ENCODE measurements at regions not wholly inside any gene's neighbourhood (a gene's known extent, or its start where the extent isn't known, plus 50 kb on each side); places are given as distances from the start of the nearest gene placed in this dataset.

- no peak for TF ChIP-seq CTCF (IDR thresholded peaks at IDR 0.05 in 4 of 5, conservative IDR thresholded peaks at IDR 0.05 in 1 of 5)
- TF ChIP-seq POLR2A (IDR thresholded peaks at IDR 0.05), result no peak
These were observed 148.0 kb downstream of the USP46 start for GRCh38 chr4:52510939-52511565.
